ENCODE measurements at regions not wholly inside any gene's neighbourhood (a gene's known extent, or its start where the extent isn't known, plus 50 kb on each side); places are given as distances from the start of the nearest gene placed in this dataset.

GRCh38 chr3:164375538-164375937, 702.8 kb downstream of the SI start (continued):
- TF ChIP-seq MXI1 (IDR thresholded peaks at IDR 0.05; ENCODE audit: low read depth, low read length) (no peak), PBX3 (IDR thresholded peaks at IDR 0.05) (no peak), SMC3 (IDR thresholded peaks at IDR 0.05; ENCODE audit: low read depth, low read length) (no peak), FOXM1 (IDR thresholded peaks at IDR 0.05; ENCODE audit: low read depth) (no peak), ELF1 (IDR thresholded peaks at IDR 0.05) (no peak), SIN3A (IDR thresholded peaks at IDR 0.05; ENCODE audit: borderline replicate concordance, low read depth, low read length) (no peak), FOSL2 (IDR thresholded peaks at IDR 0.05; ENCODE audit: borderline replicate concordance, low read depth) (no peak), RFX5 (IDR thresholded peaks at IDR 0.05; ENCODE audit: low read length) (no peak), GABPA (IDR thresholded peaks at IDR 0.05; ENCODE audit: low read depth) (no peak)

GRCh38 chr3:164371681-164372080, 706.6 kb downstream of the SI start:
- no peaks in the 10 kb centered on the region for H3F3A ChIP-seq (replicated peaks; ENCODE audit: insufficient read depth)
- no peak for DNase-seq
- no peaks in the 10 kb centered on the region for H3K9me3 ChIP-seq
- no peak overlapping the region for H3K4me3 ChIP-seq (ENCODE audit: low read depth in 2 of 2, low read length in 1 of 2)
- no peaks in the 10 kb centered on the region for H3K36me3 ChIP-seq (replicated peaks in 1 of 2; ENCODE audit: control insufficient read depth in 1 of 2, insufficient read depth in 2 of 2, low read length in 1 of 2)
- no peak overlapping the region for H3K27ac ChIP-seq (ENCODE audit: low read depth in 2 of 2, low read length in 1 of 2)
- H4K20me1 ChIP-seq (ENCODE audit: insufficient read depth): no peaks in the 10 kb centered on the region
- H2AFZ ChIP-seq (ENCODE audit: low read depth): no peak overlapping the region
- TF ChIP-seq GABPA (IDR thresholded peaks at IDR 0.05; ENCODE audit: low read depth) (no peak), FOXJ3 (CRISPR knock-in tag; IDR thresholded peaks at IDR 0.05) (no peak), SIN3A (IDR thresholded peaks at IDR 0.05; ENCODE audit: borderline replicate concordance, low read depth, low read length) (no peak), NRF1 (IDR thresholded peaks at IDR 0.05; ENCODE audit: low read depth, low read length) (no peak), ELF1 (IDR thresholded peaks at IDR 0.05) (no peak), PBX3 (IDR thresholded peaks at IDR 0.05) (no peak), RXRA (IDR thresholded peaks at IDR 0.05; ENCODE audit: borderline replicate concordance, low read depth) (no peak), IRF3 (IDR thresholded peaks at IDR 0.05; ENCODE audit: low read depth, low read length) (no peak), CHD2 (IDR thresholded peaks at IDR 0.05; ENCODE audit: low read length, partially characterized antibody) (no peak)
- POLR2A ChIA-PET: no interaction called here
- no peaks in the 10 kb centered on the region for H3K4me1 ChIP-seq (ENCODE audit: control insufficient read depth in 1 of 2, insufficient read depth in 2 of 2, low read depth in 1 of 2, low read length in 1 of 2)
- no peaks in the 10 kb centered on the region for H3K9me2 ChIP-seq
- CTCF ChIA-PET: no interaction called here
- WGBS (ENCODE audit: low lambda C conversion rate): 46% methylated on average over 2 of the region's 2 CpGs
- no peaks in the 10 kb centered on the region for H3K79me2 ChIP-seq (ENCODE audit: insufficient read depth)
- no peaks in the 10 kb centered on the region for H3K27me3 ChIP-seq (ENCODE audit: insufficient read depth)
- no peak overlapping the region for H3K4me2 ChIP-seq
- H3K9ac ChIP-seq: no peak overlapping the region

Measured in SK-N-SH (cell line).